HG03442 (cell line): ENCODE measurements at regions not wholly inside any gene's neighbourhood (a gene's known extent, or its start where the extent isn't known, plus 50 kb on each side); places are given as distances from the start of the nearest gene placed in this dataset.
"Not testable (repeated sequence)": the region's sequence is repeated elsewhere in the genome, so short reads cannot be mapped to it uniquely, and the experiment has no call there.

Source experiments
- ATAC-seq: cut with Tn5 transposase; IDR thresholded peaks from one replicate; pipeline ENCODE4 v1.9.1; 2021; ENCODE audit warnings: mild to moderate bottlenecking, moderate library complexity; ENCODE audit not compliant: unreplicated experiment

DNA sequence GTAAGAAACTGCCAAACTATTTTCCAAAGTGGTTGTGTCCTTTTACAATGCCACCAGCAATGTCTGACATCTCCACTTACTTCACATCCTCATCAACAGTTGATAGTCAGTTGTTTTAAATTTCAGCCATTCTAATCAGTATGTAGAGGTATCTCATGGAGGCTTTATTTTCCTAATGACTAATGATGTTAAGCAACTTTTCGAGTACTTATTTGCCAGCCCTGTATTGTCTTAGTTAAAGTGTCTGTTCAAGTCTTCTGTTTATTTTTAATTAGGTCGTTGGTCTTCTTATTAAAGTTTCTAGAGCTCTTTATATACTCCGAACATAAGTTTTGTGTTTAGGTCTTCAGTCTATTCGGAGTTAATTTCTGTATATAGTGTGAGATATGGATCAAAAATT is 54.9 kb upstream of the NBPF12 start:
- ATAC-seq = not testable (repeated sequence)

DNA sequence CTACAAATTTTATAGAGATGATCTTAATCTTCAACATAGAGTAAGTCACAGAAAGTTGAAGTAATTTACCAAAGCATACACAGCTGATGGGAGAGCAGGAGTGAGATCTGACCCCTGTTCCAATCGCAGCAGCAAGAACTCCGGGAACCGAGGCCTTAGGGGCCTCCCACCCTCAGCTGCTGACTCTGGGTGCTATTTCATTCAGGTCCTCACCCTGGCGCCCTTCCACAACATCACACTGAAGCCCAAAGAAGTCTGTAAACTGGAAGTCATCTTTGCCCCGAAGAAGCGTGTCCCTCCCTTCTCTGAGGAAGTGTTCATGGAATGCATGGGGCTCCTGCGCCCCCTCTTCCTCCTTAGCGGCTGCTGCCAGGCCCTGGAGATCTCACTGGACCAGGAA is 57.0 kb upstream of the NBPF12 start:
- ATAC-seq = not testable (repeated sequence)

DNA sequence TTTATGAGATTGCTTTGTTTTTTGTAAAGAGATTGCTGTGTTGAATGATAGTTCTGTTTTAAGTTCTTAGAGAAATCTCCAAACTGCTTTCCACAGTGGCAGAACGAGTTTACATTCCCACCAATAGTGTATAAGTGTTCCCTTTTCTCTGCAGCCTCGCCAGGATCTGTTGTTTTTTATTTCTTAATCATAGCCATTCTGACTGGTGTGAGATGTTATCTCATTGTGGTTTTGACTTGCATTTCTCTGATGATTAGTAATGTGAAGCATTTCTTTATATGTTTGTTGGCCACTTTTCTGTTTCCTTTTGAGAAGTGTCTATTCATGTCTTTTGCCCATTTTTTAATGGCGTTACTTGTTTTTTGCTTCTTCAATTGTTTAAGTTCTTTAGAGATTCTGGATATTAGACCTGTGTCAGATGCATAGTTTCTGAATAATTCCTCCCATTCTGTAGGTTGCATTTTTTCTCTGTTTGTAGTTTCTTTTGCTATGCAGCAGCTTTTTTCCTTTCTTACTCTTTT is 74.3 kb upstream of the NBPF12 start:
- not testable (repeated sequence) for ATAC-seq

DNA sequence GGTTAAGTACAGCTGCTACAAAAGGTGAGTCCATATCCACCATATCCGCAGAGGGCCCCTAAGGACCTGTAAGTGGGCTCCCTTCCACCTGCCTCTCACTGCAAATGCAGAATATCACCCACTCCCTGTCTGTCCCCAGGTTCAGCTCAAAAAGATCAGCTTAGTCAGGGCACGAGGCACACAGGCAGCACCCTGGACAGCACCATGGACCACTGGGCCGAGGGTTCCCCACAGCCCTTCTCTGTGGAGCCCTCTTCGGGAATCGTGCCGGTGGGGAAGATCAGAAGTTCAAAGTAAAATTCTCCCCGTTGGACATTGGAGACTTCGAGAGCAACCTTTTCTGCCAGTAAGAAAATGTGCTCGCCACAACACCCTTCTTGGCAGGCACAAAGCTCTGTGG is 85.0 kb upstream of the NBPF12 start:
- not testable (repeated sequence) for ATAC-seq

DNA sequence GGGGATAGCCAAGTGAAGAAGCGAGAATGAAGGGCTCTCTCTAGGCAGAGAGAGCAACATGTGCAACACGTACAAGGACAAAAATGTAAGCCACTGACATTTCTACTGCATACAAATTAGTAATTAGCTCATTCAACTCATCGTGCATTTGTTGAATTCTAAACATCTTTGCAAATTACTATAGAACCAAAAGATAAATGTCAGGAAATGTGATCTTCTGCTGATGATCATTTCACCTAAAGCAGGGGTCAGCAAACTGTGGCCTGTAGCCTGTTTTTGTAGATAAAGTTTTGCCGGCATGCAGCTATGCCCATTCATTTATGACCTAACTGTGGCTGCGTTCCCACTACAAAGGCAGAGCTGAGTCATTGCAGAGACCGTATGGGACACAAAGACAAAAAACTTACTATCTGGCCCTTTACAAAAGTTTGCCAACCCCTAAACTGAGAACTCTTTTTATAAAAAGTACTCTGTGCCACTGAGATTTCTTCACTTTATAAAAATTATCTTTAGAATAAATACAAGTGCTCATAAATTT is 87.7 kb upstream of the NBPF12 start:
- ATAC-seq = not testable (repeated sequence)

DNA sequence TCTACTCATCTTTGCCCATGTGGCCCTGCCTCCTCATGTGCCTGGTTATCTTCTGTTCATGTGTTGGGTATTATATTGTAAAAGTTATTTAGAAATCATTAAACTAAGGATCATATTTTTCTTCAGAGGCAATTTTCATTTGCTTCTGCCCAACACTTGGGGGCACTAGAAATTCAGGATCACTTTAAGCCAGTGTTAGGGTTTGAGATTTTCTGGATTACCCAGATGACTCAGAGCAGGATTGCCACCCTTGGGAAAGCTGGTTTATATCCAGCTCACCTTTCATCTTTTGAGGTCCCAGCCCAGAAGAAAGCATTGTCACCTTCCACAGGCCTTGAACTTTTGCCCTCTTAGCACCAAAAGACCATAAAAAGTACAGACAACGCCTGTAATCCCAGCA is 99.4 kb upstream of the NBPF12 start:
- not testable (repeated sequence) for ATAC-seq

DNA sequence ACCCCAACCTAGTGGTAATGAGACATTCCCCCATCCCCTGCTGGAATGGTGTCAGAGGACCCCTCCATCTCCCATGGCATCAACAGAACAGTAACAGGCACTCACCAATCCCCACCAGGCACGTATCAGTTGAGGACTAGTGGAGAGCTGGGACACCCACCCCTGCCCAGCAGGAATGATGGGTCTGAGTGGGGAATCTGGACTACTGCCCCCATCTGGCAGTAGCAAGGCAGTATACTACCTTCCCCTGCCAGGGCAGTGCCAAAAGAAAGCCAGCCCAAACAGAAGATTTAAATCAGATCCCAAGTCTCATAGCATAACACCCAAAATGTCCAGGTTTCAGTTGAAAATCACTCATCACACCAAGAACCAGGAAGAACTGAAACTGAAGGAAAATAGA is 111.2 kb upstream of the NBPF12 start:
- ATAC-seq = not testable (repeated sequence)

DNA sequence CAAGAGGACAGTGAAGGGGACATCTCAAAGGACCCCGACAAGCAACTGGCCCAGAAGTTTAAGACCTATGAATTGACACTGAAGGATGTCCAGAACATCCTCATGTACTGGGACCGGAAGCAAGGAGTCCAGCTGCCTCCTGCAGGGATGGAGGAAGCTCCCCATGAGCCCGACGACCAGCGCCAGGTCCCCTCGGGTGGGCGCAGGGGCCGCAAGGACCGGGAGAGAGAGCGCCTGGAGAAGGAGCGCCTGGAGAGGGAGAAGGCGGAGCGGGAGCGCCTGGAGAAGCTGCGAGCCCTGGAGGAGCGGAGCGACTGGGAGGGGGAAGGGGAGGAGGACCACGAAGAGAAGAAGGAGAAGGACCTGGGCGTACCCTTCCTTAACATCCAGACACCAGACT is 143.9 kb upstream of the NBPF12 start:
- ATAC-seq = not testable (repeated sequence)

DNA sequence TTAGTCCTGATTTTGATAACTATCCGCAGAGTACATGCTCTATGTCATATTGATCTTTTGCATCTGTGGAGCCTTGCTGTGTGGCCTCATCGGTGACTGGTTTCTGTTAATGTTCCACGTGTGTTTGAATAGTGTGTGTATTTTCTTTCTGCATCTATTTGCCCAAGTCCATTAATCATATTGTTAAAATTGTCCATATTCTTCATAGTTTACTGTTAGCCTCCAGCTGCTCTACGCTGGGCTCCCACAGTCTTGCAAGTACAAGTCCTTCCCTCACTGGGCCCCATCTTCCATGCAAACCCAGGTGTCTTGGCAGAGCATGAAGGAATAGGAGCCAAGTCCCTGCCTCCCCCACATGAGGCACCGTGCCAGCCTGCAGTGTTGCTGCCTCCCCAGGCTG is 145.4 kb upstream of the NBPF12 start:
- ATAC-seq = not testable (repeated sequence)

DNA sequence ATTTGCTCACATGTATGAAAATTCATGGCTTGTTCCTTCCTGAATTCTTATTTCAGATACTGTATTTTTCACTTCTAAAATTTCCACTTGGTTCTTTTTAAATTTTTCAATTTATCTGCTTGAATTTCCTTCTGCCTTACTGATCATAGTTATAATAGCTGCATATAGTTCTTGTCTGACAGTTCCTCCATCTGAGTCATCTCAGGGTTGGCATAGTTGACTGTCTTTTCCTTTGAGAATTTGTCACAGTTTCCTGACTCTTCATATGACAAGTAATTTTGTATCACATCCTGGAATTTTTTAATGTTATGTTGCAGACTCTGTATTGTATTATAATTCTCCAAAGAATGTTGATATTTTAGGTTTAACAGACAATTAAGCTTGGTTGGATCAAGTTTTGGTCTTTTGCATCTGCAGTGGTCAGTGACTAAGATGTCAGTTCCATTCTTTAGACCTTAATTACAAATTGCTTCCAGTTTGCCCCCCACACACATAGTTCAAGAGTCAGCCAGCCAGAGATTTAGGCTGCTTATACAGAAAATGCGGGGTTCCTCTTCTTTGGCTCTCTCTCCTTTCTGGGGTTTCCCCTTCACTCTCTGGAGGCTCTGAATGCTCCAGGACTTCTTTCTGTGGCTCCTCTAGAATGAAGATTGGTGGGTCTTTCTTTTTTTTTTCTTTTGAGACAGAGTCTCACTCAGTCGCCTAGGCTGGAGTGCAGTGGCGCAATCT is 153.7 kb upstream of the NBPF12 start:
- not testable (repeated sequence) for ATAC-seq

DNA sequence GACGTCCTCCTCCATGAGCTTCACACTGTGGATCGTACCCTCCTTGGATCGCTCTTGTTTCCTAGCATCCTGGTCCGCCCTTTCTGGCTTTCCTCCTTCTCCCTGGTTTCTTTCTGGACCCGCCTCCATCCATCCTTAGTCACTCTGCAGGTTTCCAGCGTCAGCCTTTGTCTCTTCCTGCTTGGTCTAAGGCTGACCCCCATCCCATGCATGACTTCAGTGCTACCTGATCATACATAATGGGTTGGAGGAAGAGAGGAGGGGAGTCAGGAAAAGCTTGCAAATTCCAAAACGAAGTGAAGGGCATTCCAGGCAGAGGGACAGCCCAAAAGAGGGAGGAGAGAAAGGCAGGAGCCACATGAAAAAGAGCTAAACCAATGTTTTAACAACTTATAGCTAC is 156.9 kb upstream of the NBPF12 start:
- ATAC-seq = not testable (repeated sequence)

DNA sequence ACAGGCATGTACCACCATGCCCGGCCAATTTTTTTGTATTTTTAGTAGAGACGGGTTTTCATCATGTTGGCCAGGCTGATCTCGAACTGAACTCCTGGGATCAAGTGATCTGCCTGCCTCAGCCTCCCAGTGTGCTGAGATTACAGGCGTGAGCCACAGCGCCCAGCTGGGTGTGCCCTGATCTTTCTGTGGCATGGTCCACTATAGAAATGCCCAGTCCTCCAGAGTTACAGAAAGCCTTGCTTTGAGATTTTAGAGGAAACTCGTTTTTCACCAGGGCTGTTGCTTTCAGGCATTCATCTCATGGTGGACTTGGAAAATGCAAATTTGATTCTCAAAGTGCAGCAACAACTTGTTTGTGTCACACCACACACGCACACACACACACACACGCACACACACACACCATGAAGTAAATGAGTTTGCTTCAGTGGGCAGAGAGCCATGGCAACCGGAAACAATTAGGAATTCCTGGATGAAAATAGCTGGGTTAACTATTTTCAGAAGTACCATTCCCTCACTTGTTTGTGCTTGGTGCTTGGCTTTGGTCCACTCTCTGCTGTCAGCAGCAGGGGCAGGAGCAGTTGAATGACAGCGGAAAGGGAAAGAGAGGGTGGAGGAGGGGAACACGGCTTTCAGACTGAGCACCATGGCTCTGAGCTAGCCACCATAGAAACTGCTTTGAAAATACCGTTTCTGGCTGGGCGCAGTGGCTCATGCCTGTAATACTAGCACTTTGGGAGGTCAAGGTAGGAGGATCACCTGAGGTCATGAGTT is 160.1 kb upstream of the NBPF12 start:
- ATAC-seq = not testable (repeated sequence)

DNA sequence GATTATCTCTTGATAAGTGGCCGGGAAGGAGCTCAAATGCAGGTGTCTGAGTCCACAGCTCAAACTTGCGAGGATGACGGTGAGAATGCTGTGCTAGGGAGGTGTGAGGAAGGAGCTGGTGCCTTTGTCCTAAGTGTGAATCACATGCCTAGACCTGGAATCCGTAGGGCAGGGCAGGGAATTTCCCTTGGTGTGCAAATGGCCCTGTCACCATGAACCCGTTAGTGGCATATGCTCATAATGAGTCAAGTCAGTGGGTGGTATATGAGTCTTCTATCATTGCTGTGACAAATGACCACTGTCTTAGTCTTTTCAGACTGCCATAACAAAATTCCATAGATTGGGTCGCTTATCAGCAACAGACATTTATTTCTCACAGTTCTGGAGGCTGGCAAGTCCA is 163.1 kb upstream of the NBPF12 start:
- not testable (repeated sequence) for ATAC-seq

DNA sequence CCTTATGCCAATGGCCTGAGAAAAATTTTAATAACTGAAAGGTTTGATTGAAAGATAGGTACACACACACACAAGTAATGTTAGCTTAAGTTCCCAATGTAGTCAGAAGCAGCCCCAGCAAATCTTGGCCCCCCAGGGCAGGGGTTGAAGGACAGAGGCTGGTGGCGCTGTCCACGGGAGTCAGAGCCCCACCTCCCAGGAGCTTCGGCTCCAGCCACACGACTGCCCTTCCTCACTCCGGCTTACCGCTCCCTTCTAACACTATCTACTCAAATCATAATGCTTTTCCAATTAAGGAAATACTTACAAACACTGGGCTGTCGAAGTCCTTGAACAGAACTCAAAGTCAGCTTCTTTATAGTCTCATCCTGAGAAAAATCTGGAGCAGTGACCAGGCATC is 163.9 kb upstream of the NBPF12 start:
- ATAC-seq = not testable (repeated sequence)

DNA sequence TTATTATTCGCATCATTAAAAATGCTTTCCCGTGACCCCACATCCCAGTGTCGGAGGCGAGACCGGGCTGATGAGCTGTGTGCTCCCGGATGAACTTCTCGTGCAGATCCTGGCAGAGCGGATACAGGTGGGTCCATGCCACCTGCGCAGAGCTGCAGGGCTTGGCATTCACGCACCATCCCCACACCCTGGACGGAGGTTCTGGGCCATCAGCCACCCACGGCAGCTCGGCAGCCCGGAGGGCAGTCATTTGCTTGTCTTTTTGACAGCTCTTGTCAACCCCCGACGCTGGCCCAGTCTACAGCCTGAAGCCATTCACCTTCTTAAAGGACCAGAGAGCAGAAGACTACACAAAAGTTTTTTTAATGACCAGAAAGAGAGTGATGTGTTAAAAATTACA is 166.7 kb upstream of the NBPF12 start:
- not testable (repeated sequence) for ATAC-seq

DNA sequence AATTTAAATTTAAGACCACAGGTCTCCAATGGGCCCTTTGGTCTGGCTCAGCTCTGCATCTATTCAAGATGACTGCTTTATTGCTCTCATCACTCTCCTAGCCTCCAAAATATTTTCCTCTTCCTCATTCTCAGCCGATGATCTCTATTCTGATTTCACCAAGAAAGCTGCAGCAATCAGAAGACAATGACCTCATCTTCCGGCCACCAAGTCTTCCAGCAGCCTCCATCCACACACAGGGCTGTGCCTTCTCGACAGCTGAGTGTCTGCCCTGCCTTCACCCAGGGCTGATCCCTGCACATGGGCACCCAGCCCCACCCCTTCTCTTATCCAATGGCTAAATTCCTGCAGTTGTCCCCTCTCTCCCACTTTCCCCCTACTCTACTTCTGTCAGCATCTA is 167.1 kb upstream of the NBPF12 start:
- not testable (repeated sequence) for ATAC-seq

DNA sequence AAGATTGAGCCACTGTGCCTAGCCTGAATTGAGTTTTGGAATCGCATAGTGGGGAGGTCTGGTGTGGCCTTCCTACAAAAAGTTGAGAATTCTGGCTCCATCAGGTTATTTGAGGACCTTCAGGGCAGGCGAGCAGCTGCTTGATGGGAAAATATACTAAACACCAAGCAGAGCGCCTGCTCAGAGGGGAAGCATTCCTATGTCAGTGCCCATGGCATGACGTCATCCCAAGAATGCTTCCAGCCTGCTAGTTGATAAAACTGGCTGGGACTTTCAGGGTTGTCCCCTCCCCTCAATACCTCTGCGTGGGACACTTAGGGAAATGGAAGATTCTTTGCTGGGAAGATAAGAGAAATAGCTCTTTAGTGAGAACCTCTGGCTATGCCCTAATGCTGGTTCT is 174.9 kb upstream of the NBPF12 start:
- ATAC-seq = not testable (repeated sequence)

DNA sequence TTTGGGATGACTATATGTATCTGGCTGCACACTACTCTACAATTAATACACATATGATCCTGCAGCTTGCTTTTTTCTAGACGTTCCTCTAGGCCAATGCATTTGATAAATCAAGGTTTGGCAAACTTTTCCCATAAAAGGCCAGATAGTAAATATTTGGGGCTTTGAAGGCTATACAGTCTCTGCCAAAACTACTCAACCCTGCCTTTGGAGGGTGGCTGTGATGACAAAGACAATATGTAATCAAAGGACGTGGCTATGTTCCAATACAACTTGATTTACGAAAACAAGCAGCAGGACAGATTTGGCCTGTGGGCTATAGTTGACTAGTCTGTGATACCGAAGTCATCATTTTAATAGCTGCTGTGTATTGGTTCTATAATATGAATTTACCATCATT is 181.3 kb upstream of the NBPF12 start:
- not testable (repeated sequence) for ATAC-seq

DNA sequence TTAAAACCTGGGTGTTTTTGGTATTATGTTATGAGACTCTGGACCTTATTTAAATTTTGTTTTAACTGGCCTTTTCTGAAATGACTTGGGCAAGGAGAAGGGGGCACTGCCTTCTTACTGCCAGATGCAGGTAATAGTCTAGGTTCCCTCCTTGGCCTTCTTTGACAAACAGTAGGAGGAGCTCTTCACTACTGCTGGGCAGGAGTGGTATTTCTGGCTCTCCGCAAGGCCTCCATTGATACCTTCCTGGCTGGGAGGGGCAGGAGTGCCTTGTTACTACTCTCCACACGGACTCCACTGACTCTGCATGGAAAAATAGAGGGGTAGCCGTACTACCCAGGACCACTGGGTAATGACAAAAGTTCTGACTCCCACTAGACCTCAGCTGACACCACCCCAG is 189.4 kb upstream of the NBPF12 start:
- ATAC-seq = not testable (repeated sequence)

DNA sequence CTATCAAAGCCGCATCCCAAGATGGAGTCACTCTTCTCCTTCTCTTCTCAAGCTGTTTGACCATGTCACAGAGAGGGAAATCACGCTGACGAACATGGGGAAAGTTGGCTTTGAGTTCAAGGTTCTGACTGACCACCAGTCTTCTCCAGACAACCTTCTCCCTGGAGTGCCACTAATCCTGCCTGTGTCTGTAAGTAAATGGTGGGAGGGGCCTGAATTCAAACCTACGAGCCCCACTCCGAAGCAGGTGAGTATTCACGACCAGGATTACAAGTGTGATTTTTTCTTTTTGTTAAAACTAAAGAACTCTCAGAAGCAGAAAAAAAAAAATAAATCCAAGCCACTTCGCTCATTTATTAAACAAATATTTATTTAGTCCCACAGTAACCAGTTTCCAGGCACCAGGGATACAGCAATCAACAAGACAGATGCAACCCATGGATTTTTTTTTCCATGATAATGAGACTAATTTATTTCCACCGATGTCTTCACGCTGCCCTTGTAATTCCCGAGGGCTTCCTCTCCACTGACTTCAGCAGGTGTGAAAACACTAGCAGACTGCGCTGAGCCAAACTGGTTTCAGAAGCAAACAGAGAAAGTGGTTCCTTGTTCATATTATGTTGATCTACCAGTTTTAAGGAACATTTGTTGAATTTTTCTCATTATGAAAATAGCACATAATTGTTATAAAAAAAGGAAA is 206.0 kb upstream of the NBPF12 start:
- not testable (repeated sequence) for ATAC-seq
